IMR-90 (cell line): ENCODE measurements at regions not wholly inside any gene's neighbourhood (a gene's known extent, or its start where the extent isn't known, plus 50 kb on each side); places are given as distances from the start of the nearest gene placed in this dataset.

Experiments
- ATAC-seq: fragments of 200-7000 bp; cut with Tn5 transposase; 2 replicates; pipeline ENCODE4 v1.9.1; 2020; ENCODE audit warnings: low read depth, mild to moderate bottlenecking, moderate library complexity
- BruUV-seq: library from RNA; stranded (reverse); fragments of 400-500 nt; replicated peaks from 2 replicates; lab custom pipeline; 2021; lab: Mats Ljungman, UMichigan
- CTCF ChIA-PET: fragments of 300-600 bp; formaldehyde crosslinking; extraction: SDS; loops from one replicate; lab custom pipeline; 2021; ENCODE audit warnings: antibody characterized with exemption; lab: Yijun Ruan, JAX
- POLR2A ChIA-PET: fragments of 300-600 bp; sonication (Branson Sonifier 250); formaldehyde crosslinking; loops from one replicate; lab custom pipeline; 2022; ENCODE audit warnings: antibody characterized with exemption; ENCODE audit not compliant: unreplicated experiment; lab: Charles Lee
- DNase-seq: peaks from one replicate; pipeline ENCODE4 v3.0.0; 2013
- H2AFZ ChIP-seq: replicated peaks from 2 replicates; pipeline ENCODE3; 2013; ENCODE audit warnings: low read length, mild to moderate bottlenecking; ENCODE audit not compliant: poor library complexity
- H2AK5ac ChIP-seq: 2 replicates; pipeline ENCODE4 v1.6.1; 2013; ENCODE audit warnings: low read depth, low read length, inconsistent platforms
- H2AK9ac ChIP-seq: replicated peaks from 2 replicates; pipeline ENCODE3; 2013; ENCODE audit warnings: mild to moderate bottlenecking, low read depth, low read length, moderate library complexity; ENCODE audit not compliant: poor library complexity
- H2BK120ac ChIP-seq: 2 replicates; pipeline ENCODE4 v1.6.1; 2013; ENCODE audit warnings: low read depth, low read length, inconsistent platforms
- H2BK15ac ChIP-seq: 3 replicates; pipeline ENCODE4 v1.6.1; 2013; ENCODE audit warnings: low read depth, low read length, inconsistent platforms
- H2BK20ac ChIP-seq: 2 replicates; pipeline ENCODE4 v1.6.1; 2013; ENCODE audit warnings: low read depth, mild to moderate bottlenecking, inconsistent platforms, low read length, moderate library complexity
- H2BK5ac ChIP-seq: 2 replicates; pipeline ENCODE4 v1.6.1; 2013; ENCODE audit warnings: mild to moderate bottlenecking, low read depth, low read length, inconsistent platforms; ENCODE audit not compliant: poor library complexity, severe bottlenecking
- H3K14ac ChIP-seq: replicated peaks from 2 replicates; pipeline ENCODE4 v1.6.1; 2013; ENCODE audit warnings: low read depth, low read length, inconsistent platforms
- H3K18ac ChIP-seq: 2 replicates; pipeline ENCODE4 v1.6.1; 2013; ENCODE audit warnings: low read depth, low read length, control low read depth
- H3K23ac ChIP-seq: 2 replicates; pipeline ENCODE4 v1.6.1; 2013; ENCODE audit warnings: low read depth, low read length, inconsistent platforms
- H3K27ac ChIP-seq: 2 replicates; pipeline ENCODE4 v1.5.1; 2013; ENCODE audit warnings: mild to moderate bottlenecking, control low read depth, low read length; ENCODE audit not compliant: insufficient read depth
- H3K27me3 ChIP-seq: 2 replicates; pipeline ENCODE4 v1.6.1; 2013; ENCODE audit warnings: low read length; ENCODE audit not compliant: control insufficient read depth, insufficient read depth
- H3K36me3 ChIP-seq: 2 replicates; pipeline ENCODE4 v1.6.1; 2013; ENCODE audit warnings: low read length, mixed read lengths; ENCODE audit not compliant: control insufficient read depth, insufficient read depth
- H3K4ac ChIP-seq: 2 replicates; pipeline ENCODE4 v1.6.1; 2013; ENCODE audit warnings: low read depth, low read length, inconsistent platforms
- H3K4me1 ChIP-seq: 2 replicates; pipeline ENCODE4 v1.6.1; 2013; ENCODE audit warnings: low read length, mixed read lengths; ENCODE audit not compliant: control insufficient read depth, insufficient read depth
- H3K4me2 ChIP-seq: 2 replicates; pipeline ENCODE4 v1.6.1; 2013; ENCODE audit warnings: low read depth, mild to moderate bottlenecking, control low read depth, low read length, moderate library complexity
- H3K4me3 ChIP-seq: 2 replicates; pipeline ENCODE4 v1.5.1; 2013; ENCODE audit warnings: low read depth, mild to moderate bottlenecking, control low read depth, low read length, moderate library complexity; ENCODE audit not compliant: insufficient read depth
- H3K56ac ChIP-seq: 2 replicates; pipeline ENCODE4 v1.6.1; 2013; ENCODE audit warnings: low read length, inconsistent platforms; ENCODE audit not compliant: insufficient read depth; ENCODE audit errors: extremely low read depth
- H3K79me1 ChIP-seq, 2 experiments: 2 replicates each; pipeline ENCODE4 v1.6.1; 2013; ENCODE audit warnings: low read length in 2 of 2, inconsistent platforms in 1 of 2, low read depth in 1 of 2
- H3K9ac ChIP-seq: 2 replicates; pipeline ENCODE4 v1.6.1; 2013; ENCODE audit warnings: low read depth, low read length, control low read depth
- H3K9me1 ChIP-seq: 2 replicates; pipeline ENCODE4 v1.6.1; 2013; ENCODE audit warnings: low read length, inconsistent platforms; ENCODE audit not compliant: insufficient read depth
- H3K9me3 ChIP-seq: 2 replicates; pipeline ENCODE4 v1.6.1; 2013; ENCODE audit warnings: low read length; ENCODE audit not compliant: control insufficient read depth, insufficient read depth
- H4K20me1 ChIP-seq: 2 replicates; pipeline ENCODE4 v1.6.1; 2013; ENCODE audit warnings: low read length, inconsistent platforms; ENCODE audit not compliant: insufficient read depth
- H4K5ac ChIP-seq: 2 replicates; pipeline ENCODE4 v1.6.1; 2013; ENCODE audit warnings: mild to moderate bottlenecking, low read depth, low read length, control low read depth
- H4K8ac ChIP-seq, 2 experiments: 2 replicates each; pipeline ENCODE4 v1.6.1; 2013; ENCODE audit warnings: low read depth in 2 of 2, low read length in 2 of 2, control low read depth in 1 of 2, inconsistent platforms in 1 of 2
- H4K91ac ChIP-seq: 2 replicates; pipeline ENCODE4 v1.6.1; 2013; ENCODE audit warnings: low read depth, low read length, inconsistent platforms; ENCODE audit not compliant: insufficient read depth
- WGBS, 2 experiments: methylation state at CpG; one replicate each; pipeline versions ENCODE4 v1.1.5 to v1.1.7; 2013; ENCODE audit warnings: missing lambda C conversion rate in 2 of 2; ENCODE audit not compliant: insufficient read length in 1 of 2; ENCODE audit errors: extremely low coverage in 2 of 2; 5-methylcytosine and 5-hydroxymethylcytosine counted together
- dilution Hi-C: fragments of 300-500 bp; cut with HindIII; formaldehyde crosslinking; loops from one replicate; pipeline ENCODE4 v1.14.3; 2018; ENCODE audit warnings: low sequenced_read_pairs; ENCODE audit not compliant: unreplicated experiment
- in situ Hi-C: fragments of 300-500 bp; cut with MboI; formaldehyde crosslinking; loops from 3 replicates; pipeline ENCODE4 v1.14.3; 2019; ENCODE audit warnings: low sequenced_read_pairs, inconsistent platforms, mixed read lengths
- intact Hi-C: fragments of 100-400 bp; cut with micrococcal nuclease; formaldehyde crosslinking; loops from 2 replicates; pipeline ENCODE4 v1.10.0; 2022
- TF ChIP-seq, protein P1 (sequence below): fragments of 150-350 bp; IDR thresholded peaks from 2 replicates; pipeline ENCODE4 v1.6.1; 2017; ENCODE audit warnings: mild to moderate bottlenecking, antibody characterized with exemption, low read length, low read depth
- TF ChIP-seq, protein P2 (sequence below): fragments of 150-350 bp; IDR thresholded peaks from 2 replicates; pipeline ENCODE4 v1.6.1; 2016; ENCODE audit warnings: low read depth, mild to moderate bottlenecking, low read length, moderate library complexity, borderline replicate concordance

DNA sequence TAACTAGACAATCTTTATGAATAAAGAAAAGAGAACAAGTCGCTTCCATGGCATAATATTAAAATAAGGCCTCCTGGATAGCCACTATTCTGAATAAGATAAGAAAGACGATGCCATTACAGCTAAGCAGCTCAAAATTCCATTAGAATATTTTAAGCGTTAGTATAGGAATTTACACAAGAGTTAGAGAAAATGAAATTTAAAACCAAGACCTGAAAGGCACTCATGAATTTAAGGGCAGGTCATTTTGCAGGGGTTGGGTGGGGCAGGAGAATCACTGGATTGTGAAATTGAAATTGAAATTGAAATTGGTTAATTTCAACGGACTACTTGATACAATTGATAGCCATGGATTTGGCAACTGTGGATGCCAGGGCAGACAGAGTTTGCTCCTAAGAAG, 91.8 kb upstream of the GOLGA8J start:
- H3K4me1 ChIP-seq = 0 out of 2 replicates have a peak, but pooled peaks cover 2% of the 10 kb centered on the region
- H3K27ac ChIP-seq = no peak overlapping the region
- H2BK5ac ChIP-seq = no peak overlapping the region
- H2AK5ac ChIP-seq = no peak overlapping the region
- H2BK20ac ChIP-seq = no peak overlapping the region
- no peak overlapping the region for H3K9ac ChIP-seq
- no peaks in the 10 kb centered on the region for H3K79me1 ChIP-seq
- POLR2A ChIA-PET = no interaction called here
- H3K9me1 ChIP-seq = no peaks in the 10 kb centered on the region
- intact Hi-C loops (no loop called here), in situ Hi-C loops (no loop called here), dilution Hi-C loops (no loop called here)
- H4K8ac ChIP-seq = no peak overlapping the region
- no peak overlapping the region for H3K4ac ChIP-seq
- no peak overlapping the region for H2BK120ac ChIP-seq
- H3K9me3 ChIP-seq = no peaks in the 10 kb centered on the region
- H3K4me3 ChIP-seq = no peak overlapping the region
- no peaks in the 10 kb centered on the region for H3K36me3 ChIP-seq
- no TSS peak for BruUV-seq
- no peak overlapping the region for H2AFZ ChIP-seq
- H4K91ac ChIP-seq = no peak overlapping the region
- H4K20me1 ChIP-seq = no peaks in the 10 kb centered on the region
- no peak overlapping the region for H4K5ac ChIP-seq
- no peak overlapping the region for H2BK15ac ChIP-seq
- CTCF ChIA-PET = interaction anchor here (0.5 to 0.6 kb wide), 2 partner anchors 79 to 84 kb away, joined by 4 read pairs; no protein-coding TSS in a partner anchor
- ATAC-seq = no peak
- TF ChIP-seq, protein P1, sequence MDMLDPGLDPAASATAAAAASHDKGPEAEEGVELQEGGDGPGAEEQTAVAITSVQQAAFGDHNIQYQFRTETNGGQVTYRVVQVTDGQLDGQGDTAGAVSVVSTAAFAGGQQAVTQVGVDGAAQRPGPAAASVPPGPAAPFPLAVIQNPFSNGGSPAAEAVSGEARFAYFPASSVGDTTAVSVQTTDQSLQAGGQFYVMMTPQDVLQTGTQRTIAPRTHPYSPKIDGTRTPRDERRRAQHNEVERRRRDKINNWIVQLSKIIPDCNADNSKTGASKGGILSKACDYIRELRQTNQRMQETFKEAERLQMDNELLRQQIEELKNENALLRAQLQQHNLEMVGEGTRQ = no peak
- TF ChIP-seq, protein P2, sequence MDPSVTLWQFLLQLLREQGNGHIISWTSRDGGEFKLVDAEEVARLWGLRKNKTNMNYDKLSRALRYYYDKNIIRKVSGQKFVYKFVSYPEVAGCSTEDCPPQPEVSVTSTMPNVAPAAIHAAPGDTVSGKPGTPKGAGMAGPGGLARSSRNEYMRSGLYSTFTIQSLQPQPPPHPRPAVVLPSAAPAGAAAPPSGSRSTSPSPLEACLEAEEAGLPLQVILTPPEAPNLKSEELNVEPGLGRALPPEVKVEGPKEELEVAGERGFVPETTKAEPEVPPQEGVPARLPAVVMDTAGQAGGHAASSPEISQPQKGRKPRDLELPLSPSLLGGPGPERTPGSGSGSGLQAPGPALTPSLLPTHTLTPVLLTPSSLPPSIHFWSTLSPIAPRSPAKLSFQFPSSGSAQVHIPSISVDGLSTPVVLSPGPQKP = no peak
- H3K4me2 ChIP-seq = no peak overlapping the region
- H3K18ac ChIP-seq = no peak overlapping the region
- H3K27me3 ChIP-seq = peaks cover 6% of the 10 kb centered on the region
- DNase-seq = no peak
- H3K23ac ChIP-seq = no peak overlapping the region
- WGBS, 2 experiments = no CpG with 5 or more reads among the region's 4 CpGs
- H3K56ac ChIP-seq = no peak overlapping the region
- no peak overlapping the region for H3K14ac ChIP-seq
- H2AK9ac ChIP-seq = no peak overlapping the region
